Ishikawa (cell line): ENCODE measurements at regions not wholly inside any gene's neighbourhood (a gene's known extent, or its start where the extent isn't known, plus 50 kb on each side); places are given as distances from the start of the nearest gene placed in this dataset.

ENCODE experiments used
- CEBPB ChIP-seq: IDR thresholded peaks from 2 replicates; pipeline ENCODE4 v1.6.1; 2012
- CREB1 ChIP-seq: IDR thresholded peaks from 2 replicates; pipeline ENCODE4 v1.6.1; 2012; ENCODE audit warnings: low read depth
- EGR1 ChIP-seq: IDR thresholded peaks from 2 replicates; pipeline ENCODE4 v1.6.1; 2012
- EP300 ChIP-seq: IDR thresholded peaks from 2 replicates; pipeline ENCODE4 v1.6.1; 2012; ENCODE audit warnings: borderline replicate concordance
- FOXM1 ChIP-seq: IDR thresholded peaks from 2 replicates; pipeline ENCODE4 v1.6.1; 2012; ENCODE audit warnings: low read depth, borderline replicate concordance
- MAX ChIP-seq: IDR thresholded peaks from 2 replicates; pipeline ENCODE4 v1.6.1; 2012
- RAD21 ChIP-seq: IDR thresholded peaks from 2 replicates; pipeline ENCODE4 v1.6.1; 2012; ENCODE audit warnings: low read depth
- TAF1 ChIP-seq: IDR thresholded peaks from 2 replicates; pipeline ENCODE4 v1.6.1; 2012; ENCODE audit warnings: low read depth, mild to moderate bottlenecking
- TCF12 ChIP-seq: IDR thresholded peaks from 2 replicates; pipeline ENCODE4 v1.6.1; 2012; ENCODE audit warnings: low read depth
- USF1 ChIP-seq: IDR thresholded peaks from 2 replicates; pipeline ENCODE4 v1.6.1; 2012
- YY1 ChIP-seq: IDR thresholded peaks from 2 replicates; pipeline ENCODE4 v1.6.1; 2012; ENCODE audit warnings: low read depth
- ZBTB7A ChIP-seq: IDR thresholded peaks from 2 replicates; pipeline ENCODE4 v1.6.1; 2012; ENCODE audit warnings: low read depth
- TF ChIP-seq, protein P1 (sequence below): IDR thresholded peaks from 2 replicates; pipeline ENCODE4 v1.6.1; 2012; ENCODE audit warnings: low read depth, mild to moderate bottlenecking

DNA sequence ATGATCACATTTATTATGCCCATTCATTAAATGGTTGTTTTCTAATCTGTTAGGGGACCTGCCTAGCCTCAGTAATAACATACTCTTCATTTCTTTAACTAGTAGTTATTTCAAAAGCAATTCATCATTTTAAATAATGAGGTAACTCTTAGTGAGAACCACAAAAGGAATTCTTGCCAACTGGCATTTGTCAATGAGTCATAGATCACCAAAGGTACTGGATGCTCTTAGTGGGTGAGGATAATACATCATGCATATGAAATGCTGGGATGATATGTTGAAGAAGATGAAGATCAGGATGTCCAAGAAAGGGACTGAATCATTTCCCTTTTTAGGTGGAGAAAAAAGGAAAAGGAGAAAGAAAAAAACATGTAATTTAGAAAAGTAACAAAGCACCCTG lies 826.2 kb upstream of the DDX18 start:
- TF ChIP-seq MAX: no peak
- no peak for TF ChIP-seq RAD21
- TF ChIP-seq TCF12: no peak
- TF ChIP-seq YY1: no peak
- no peak for TF ChIP-seq EP300
- TF ChIP-seq CREB1: no peak
- TF ChIP-seq, protein P1, sequence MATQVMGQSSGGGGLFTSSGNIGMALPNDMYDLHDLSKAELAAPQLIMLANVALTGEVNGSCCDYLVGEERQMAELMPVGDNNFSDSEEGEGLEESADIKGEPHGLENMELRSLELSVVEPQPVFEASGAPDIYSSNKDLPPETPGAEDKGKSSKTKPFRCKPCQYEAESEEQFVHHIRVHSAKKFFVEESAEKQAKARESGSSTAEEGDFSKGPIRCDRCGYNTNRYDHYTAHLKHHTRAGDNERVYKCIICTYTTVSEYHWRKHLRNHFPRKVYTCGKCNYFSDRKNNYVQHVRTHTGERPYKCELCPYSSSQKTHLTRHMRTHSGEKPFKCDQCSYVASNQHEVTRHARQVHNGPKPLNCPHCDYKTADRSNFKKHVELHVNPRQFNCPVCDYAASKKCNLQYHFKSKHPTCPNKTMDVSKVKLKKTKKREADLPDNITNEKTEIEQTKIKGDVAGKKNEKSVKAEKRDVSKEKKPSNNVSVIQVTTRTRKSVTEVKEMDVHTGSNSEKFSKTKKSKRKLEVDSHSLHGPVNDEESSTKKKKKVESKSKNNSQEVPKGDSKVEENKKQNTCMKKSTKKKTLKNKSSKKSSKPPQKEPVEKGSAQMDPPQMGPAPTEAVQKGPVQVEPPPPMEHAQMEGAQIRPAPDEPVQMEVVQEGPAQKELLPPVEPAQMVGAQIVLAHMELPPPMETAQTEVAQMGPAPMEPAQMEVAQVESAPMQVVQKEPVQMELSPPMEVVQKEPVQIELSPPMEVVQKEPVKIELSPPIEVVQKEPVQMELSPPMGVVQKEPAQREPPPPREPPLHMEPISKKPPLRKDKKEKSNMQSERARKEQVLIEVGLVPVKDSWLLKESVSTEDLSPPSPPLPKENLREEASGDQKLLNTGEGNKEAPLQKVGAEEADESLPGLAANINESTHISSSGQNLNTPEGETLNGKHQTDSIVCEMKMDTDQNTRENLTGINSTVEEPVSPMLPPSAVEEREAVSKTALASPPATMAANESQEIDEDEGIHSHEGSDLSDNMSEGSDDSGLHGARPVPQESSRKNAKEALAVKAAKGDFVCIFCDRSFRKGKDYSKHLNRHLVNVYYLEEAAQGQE: no peak
- TF ChIP-seq TAF1: no peak
- no peak for TF ChIP-seq FOXM1
- no peak for TF ChIP-seq EGR1
- no peak for TF ChIP-seq CEBPB
- TF ChIP-seq ZBTB7A: no peak
- no peak for TF ChIP-seq USF1
